ENCODE measurements at regions not wholly inside any gene's neighbourhood (a gene's known extent, or its start where the extent isn't known, plus 50 kb on each side); places are given as distances from the start of the nearest gene placed in this dataset.
A peak's percentile ranks its signal among the peaks of the same experiment; 100 is the strongest.

DNA sequence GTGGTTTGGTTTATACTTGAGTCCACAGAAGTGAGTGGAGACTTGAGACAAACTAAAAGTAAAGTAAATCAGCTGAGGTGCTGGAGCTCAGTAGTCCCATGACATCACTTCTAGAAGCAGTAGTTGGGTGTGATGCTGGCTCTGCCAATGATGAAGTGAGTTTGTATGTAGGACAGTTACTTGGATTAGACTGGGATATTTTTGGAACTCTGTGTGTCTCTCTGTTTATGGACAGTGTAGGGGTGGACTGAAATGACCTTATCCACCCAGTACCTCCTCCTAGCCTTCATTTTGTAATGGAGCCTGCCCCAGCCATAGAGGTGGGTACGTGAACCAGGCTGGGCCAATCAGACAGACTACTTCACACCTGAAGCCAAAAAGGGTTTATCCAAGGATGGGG is 52.2 kb downstream of the POLR1D start:
- FAIRE-seq, result no peak
- no peak for DNase-seq (ENCODE audit: insufficient read length, low spot score)

- DNase-seq (ENCODE audit: insufficient read length, low spot score) (no peak), FAIRE-seq (no peak)
These were observed 56.8 kb downstream of the POLR1D start for GRCh38 chr13:27678306-27679040.

GRCh38 chr13:27679396-27679795 is 57.7 kb downstream of the POLR1D start:
- FAIRE-seq (no peak), DNase-seq (ENCODE audit: insufficient read length, low spot score) (no peak)

DNA sequence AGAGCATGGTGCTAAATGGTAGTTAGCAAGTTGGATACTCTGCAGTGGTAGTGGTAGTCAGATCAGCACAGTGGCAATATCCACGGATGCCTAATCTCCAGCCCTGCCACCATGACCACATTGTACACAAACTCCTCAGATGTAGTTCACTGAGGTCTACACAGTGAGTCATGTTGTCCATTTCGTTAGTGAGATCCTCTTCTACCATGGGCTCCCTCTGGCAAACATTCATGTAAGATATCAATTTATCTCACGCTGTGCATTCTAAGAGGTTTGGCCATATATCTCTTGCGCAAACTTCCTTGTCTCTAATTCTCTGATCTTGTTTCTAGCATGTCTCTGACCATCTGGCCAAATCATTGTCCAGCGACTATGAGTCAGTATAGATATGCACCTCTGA is 58.2 kb downstream of the POLR1D start:
- no peak for FAIRE-seq
- no peak for DNase-seq (ENCODE audit: insufficient read length, low spot score)

DNA sequence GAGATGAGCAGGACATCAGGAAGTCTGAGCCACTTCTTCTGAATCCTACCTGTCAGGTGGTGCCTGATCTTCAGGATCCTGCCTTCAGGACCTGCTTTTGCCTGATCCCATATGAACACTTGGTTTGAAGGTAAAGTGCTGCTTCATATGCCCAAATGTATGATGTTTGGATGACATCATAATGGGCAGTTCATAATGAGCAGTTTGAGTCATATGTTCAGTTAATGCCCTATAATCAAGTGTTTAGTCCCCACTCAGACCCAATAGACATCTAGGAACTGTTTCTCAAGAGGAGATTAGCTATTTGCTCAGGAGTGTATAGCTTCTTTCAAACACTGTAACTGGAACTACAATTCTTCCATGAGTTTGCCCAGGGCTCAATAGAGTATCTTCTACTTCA is 58.8 kb downstream of the POLR1D start:
- DNase-seq (ENCODE audit: insufficient read length, low spot score) (no peak), FAIRE-seq (no peak)

- no peak for DNase-seq (ENCODE audit: insufficient read length, low spot score)
- no peak for FAIRE-seq
These were observed 69.5 kb downstream of the POLR1D start for GRCh38 chr13:27691207-27691606.

DNA sequence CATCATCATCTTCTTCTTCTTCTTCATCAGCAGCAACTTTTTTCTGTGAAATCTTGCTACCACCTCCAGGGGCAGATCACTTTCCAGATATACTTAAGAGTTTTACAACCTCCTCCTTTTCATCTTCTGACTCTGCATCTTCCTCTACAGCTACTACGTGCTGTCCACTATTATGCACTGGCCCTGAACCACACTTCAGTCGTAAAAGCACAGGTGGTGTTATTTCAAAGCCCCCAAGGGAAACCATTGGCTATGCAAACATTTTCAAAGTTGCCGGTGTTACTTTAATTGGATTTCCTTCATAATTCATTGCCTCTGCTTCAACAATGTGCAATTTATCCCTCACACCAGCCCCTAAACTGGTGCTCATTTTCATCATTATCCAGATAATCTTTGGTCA is 75.0 kb downstream of the POLR1D start:
- DNase-seq (ENCODE audit: insufficient read length, low spot score) (no peak), FAIRE-seq (no peak)

DNA sequence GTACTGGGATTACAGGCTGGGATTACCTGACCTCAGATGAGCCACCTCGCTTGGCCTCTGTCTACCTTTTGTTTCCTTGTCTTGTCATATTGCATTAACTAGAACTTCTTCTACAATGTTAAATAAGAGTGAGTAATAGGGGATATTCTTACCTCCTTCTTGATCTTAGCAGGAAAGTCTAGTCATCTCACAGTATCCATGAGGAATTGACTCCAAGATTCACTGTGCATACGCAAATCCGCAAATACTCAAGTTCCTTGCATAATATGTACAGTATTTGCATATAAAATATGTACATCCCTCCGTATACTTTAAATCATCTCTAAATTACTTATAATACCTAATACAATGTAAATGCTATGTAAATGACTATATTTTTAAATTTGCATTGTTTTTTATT is 78.3 kb downstream of the POLR1D start:
- no peak for FAIRE-seq
- DNase-seq (ENCODE audit: insufficient read length, low spot score), result no peak

DNA sequence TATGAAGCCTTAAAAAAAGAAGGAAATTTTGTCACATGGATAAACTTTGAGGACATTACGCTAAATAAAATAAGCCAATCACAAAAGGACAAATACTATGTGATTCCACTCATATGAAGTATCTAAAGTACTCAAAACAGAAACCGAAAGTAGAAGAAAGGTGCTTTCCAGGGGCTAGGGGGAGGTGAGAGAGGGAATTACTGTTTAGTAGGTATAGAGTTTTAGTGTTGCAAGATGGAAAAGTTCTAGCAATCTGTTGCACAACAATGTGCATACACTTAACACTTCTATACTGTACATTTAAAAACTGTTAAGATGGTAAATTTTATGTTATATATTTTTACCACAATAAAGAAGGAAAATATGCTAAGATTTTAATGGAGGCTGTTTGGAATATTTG is 83.0 kb downstream of the POLR1D start:
- DNase-seq (ENCODE audit: insufficient read length, low spot score), result no peak
- peak; percentile 59 for FAIRE-seq

- no peak for DNase-seq (ENCODE audit: insufficient read length, low spot score)
- no peak for FAIRE-seq
These were observed 84.0 kb upstream of the GSX1 start for GRCh38 chr13:27708325-27708724.

GRCh38 chr13:27709779-27710178 is 82.5 kb upstream of the GSX1 start:
- DNase-seq (ENCODE audit: insufficient read length, low spot score) (no peak), FAIRE-seq (no peak)

GRCh38 chr13:27712421-27712820 is 79.9 kb upstream of the GSX1 start:
- FAIRE-seq (no peak), DNase-seq (ENCODE audit: insufficient read length, low spot score) (no peak)

GRCh38 chr13:27713767-27714166 is 78.5 kb upstream of the GSX1 start:
- no peak for FAIRE-seq
- DNase-seq (ENCODE audit: insufficient read length, low spot score), result no peak

- FAIRE-seq (no peak), DNase-seq (ENCODE audit: insufficient read length, low spot score) (no peak)
These were observed 70.6 kb upstream of the GSX1 start for GRCh38 chr13:27721681-27722080.

- FAIRE-seq, result no peak
- no peak for DNase-seq (ENCODE audit: insufficient read length, low spot score)
These were observed 64.0 kb upstream of the GSX1 start for GRCh38 chr13:27728271-27728670.

DNA sequence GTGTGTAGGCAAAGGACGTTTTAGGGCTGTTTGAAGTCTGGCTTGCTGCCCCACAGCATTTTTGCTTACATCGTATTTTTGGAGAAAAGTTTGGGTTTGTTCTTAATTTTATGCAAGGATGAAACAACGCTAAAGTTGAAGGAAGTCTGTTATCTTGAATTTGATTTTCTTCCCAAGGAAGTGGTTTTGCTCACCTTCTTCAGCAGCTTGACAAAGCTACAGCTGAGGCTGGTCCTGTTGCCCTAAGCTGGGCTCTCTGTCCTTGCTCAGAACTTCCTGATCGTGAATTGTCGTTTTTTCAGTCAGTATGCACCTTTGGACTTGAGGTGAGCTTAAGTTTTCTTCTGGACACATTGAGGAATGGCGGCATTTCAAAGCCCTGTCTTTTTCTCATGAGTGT is 62.1 kb upstream of the GSX1 start:
- no peak for DNase-seq (ENCODE audit: insufficient read length, low spot score)
- FAIRE-seq, result no peak

Data from GM19239 (cell line).